HG02642 (cell line): ENCODE measurements at regions not wholly inside any gene's neighbourhood (a gene's known extent, or its start where the extent isn't known, plus 50 kb on each side); places are given as distances from the start of the nearest gene placed in this dataset.
"Not testable (repeated sequence)": the region's sequence is repeated elsewhere in the genome, so short reads cannot be mapped to it uniquely, and the experiment has no call there.

Experiments
- ATAC-seq: cut with Tn5 transposase; IDR thresholded peaks from one replicate; pipeline ENCODE4 v1.9.1; 2021; ENCODE audit warnings: mild to moderate bottlenecking; ENCODE audit not compliant: unreplicated experiment, poor library complexity

DNA sequence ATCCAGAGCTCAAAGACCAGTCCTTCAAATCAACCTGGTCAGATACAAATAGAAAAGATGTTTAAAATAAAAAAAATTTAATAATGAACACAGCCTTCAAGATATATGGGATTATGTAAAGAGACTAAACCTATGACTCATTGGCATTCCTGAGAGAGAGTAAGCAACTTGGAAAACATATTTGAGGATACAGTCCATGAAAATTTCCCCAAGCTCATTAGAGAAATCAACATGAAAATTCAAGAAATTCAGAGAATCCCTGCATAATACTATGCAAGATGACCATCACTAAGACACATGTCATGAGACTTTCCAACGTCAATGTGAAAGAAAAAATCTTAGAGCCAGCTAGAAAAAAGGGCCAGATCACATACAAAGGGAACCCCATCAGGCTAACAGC is 512.9 kb upstream of the PTGER4 start:
- no peak for ATAC-seq

DNA sequence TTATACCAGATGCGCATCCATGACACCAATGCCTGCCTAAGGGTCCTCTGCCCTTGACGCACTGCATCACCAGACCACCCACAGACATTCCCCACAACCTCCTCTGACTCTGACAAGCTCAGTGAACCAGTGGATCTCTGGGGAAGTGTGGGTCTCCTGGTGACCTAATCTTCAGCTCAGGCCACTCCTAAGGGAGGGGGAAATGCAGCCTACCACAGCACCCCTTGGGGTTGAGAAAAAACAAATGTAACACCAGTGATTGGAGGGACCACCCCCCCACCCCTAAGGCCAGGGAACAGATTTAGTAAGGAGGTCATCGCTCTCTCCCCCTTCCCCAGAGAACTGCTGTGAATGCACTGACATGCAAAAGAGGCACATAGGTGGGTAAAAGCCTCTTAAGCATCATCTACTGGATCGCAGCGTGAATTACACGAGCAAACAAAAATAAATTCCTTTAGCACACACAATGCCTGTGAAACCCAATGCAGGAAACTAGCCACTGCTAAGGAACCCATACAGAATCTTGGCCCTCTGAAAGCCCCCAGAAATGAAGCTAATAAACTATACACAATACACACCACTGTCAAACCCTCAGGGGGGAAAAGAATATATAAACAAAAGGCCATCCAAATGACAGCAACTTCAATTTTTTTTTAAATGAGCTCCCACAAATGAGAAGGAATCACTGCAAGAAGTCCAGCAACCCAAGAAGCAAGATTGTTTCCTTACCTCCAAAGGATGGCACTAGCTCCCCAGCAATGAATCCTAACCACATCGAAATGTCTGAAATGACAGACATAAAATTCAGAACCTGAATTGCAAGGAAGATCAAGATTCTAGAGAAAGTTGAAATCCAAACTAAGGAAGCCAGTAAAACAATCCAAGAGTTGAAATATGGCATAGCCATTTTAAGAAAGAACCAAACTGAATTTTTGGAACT is 513.7 kb upstream of the PTGER4 start:
- ATAC-seq = no peak

DNA sequence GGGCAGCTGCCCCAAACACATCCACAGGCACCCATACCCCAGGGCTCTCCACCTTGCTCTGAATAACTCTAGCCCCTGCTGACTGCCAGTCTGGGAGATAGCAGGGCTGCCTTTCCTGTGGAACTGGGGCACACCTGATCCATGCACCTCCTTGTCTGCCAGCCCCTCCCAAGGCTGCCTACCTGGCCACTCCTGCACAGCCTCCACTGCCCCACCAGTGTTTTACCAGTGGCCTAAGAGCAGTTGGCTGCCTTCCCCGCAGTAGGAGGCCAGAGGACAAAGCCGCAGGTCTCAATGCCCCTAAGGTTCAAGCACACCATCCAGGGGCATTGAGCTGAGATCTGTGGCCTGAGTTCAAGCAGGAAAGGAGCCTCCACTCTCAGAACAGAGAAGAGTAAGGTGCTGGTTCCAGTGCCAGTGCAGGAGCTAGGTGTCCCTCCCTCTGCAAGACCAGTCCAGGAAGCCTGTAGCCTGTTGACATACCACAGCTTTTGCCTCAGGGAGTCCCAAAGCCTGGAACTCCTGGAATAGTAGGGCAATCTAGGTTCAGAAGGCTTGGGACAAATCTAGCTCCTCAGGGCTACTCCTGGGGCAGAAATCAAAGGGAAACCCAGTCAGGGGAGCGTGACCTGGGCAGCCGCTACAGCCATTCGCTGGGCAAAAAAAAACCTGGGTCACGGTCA is 514.5 kb upstream of the PTGER4 start:
- no peak for ATAC-seq

DNA sequence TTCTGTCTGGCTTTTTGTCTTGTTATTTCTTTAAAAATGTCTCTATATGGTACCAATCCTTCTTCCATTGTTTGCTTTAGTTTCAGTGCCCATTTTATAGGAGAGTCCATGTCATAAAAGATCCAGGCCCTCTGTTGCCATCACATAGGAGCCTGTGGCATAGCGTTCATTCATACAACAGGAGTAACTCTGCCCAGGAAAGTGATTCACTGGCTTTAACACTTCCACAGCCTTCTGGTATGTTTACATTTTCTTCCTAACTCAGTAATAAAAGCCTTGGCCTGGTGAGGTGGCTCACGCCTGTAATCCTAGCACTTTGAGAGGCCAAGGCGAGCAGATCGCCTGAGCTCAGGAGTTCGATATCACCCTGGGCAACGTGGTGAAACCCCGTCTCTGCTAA is 519.3 kb upstream of the PTGER4 start:
- ATAC-seq = no peak

DNA sequence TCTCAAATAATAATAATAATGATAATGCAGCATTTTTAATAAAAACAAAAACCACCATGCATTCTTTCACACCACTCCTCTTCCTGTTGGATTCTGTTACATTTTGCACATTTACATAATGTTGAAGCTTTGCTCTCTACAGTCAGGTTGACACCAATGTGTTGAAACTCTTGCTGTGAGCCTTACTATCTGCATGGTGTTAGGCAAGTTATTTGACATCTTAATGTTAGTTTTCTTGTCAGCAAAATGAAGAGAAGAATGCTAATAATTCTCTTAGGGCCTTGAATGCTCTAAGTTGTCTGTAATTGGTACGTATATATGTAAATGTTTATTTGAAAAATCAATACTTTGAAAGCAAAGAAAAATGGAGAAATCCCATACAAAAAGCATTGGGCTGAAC is 525.5 kb upstream of the PTGER4 start:
- no peak for ATAC-seq

DNA sequence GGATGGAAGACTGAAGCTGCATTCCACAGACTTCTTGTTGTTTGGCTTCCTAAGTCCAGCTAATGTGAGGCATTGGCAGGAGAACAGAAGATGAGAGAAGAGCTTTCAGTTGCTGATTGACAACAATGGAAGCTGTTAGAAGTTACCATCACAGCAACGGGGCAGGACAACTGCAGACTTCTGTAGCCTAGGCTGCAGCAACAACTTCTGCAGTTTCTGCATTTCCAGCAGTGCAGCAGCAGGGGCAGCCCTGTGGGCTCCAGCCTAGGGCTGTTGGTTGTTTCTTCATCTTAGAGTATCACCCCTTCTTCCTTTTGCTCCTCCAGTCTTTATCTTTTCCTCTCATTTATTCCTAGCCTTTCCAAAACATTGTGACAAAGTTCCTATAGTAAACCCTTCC is 528.8 kb upstream of the PTGER4 start:
- ATAC-seq = no peak

DNA sequence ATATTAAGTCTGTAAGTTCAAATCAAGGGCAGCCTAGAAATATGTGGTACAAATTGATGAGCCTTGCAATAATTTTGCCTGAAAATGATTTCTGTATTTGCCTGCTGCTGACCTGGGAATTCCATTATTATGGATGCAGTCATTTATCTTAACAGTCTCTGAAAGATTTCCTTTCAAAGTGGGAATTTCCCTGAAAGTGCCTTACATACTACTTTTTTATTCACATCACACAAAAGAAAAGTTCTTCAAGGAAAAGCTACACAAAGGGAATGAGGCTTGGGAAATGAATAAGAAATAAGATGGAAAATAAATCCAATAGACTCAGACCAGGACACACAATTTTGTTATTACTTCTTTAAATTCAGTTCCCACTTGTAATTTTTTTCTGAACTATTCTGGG is 537.8 kb upstream of the PTGER4 start:
- no peak for ATAC-seq

DNA sequence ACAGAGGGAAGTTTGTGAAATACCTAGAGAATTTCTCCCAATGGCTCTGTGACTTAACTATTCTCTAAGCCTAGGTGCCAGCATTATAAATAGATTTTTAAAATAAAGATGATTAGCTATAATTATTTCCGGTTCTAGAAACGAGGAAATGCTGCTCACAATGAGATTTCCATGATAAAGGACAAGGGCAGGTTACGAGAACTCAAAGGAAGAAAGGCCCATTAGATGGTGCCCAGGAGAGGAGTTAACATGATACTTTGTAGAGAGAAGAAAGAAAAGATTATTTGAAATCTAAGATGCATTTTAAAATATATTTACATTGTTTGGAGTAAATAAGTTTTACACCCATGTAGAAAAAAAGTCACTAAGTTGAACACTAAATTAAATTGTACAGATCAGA is 538.3 kb upstream of the PTGER4 start:
- no peak for ATAC-seq

DNA sequence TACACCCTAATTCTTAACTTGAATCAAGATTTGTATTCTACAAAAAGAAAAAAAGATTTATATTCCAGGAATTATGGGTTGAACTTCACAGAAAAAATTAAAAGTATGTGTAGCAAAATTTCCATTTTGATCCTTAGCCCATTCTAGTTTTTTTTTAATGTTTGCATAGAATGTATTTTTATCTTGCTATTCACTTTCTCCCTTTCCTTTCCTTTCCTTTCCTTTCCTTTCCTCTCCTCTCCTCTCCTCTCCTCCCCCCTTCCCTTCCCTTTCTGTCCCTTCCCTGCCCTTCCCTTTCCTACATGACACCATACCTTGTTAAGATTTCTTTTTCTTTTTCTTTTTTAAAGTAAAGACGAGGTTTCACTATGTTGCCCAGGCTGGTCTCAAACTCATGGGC is 542.5 kb upstream of the PTGER4 start:
- ATAC-seq = no peak

DNA sequence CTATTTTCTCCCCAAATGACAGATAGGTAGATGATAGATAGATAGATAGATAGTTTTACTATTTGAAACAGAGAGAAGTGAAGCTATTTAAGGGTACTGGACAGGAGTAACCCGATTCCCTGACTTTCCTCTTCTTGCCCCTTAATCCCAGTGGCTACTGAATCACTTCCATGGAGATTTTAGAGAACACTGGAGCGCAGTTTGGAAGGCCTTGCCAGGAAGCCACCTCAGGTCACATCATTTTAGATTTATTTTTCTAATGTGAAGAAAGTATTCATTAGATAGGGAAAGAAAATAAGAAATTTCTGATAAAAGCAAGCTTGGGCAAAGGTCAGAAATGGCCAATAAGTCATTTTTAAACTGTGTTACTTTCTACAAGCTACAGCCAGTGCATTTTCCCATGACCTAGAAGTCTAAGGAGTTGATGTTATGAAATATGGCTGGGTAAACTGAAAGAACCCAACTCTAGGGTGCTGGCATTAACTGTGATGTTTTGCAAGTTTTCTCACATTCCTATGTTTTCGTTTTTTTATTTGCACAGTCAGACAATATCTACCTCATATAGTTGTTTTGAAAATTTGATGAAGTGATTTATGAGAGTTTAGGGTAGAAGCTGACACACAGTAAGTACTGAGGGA is 544.7 kb upstream of the PTGER4 start:
- no peak for ATAC-seq

DNA sequence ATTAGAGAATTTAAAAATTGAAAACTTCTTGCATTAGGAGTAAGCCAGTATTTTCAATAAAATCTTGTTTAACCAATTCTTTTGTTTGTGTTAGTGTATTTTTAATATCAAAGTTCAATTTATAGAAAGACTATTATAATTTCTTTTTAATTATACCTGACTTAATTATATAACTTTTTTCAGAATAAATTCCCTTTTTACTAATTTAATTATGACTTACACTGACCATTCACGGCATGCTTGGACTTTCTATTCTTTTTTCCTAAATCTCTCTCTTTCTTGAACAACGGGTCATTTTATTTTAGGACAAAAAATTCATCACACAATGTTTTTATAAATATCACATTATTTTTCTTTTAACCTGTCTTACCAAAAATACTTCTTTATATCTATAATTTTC is 555.3 kb upstream of the PTGER4 start:
- ATAC-seq = no peak

DNA sequence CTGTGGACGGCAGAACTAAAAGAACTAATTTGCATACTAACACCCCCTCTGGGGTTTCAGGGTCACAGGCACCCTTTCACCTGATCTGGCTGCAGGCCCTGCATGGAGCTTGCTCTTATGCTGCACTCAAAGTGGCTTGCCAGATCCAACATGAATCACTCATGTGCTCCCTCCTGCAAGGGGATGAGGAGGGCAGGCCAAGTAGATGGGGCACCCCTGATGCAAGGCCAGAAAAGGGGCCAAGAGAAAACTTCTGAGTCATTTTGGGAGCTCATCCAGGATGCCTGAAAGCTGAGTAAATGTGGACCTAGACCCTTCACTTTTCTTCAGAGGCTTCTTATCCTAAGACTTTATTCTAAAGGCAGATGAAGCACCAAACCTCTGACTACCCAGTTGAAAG is 558.5 kb upstream of the PTGER4 start:
- no peak for ATAC-seq

DNA sequence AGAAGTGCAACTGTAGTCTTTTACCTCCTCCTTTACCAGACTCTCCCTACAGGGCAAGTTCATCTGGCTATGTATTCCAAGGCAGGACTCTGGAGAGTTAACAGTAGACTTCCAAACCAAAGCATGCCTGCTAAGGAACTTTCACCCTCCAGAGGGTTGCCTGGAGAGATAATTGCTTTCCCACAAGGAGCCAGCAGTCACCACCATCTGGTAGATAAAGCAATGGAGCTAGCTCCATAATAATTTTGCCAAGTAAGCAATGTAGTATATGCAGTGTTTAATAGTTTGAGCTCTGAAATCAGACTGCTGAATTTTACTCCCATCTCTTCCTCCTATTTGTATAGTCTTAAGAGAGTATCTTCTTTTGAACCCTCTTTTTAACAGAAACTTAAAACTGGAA is 566.8 kb upstream of the PTGER4 start:
- ATAC-seq = no peak

DNA sequence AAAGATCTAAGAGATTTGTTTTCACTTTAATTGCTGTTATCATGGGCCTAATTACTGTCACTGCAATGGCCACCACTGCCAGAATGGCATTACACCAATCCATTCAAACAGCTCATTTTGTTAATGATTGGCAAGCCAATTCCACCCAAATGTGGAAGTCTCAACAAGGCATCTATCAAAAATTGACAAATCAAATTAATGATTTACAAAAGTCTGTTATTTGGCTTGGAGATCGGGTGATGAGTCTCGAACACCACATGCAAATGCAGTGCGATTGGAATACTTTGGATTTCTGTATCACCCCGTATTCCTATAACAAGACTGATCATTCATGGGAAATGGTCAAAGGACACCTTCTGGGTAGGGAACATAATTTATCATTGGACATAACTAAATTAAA is 568.7 kb upstream of the PTGER4 start:
- not testable (repeated sequence) for ATAC-seq

DNA sequence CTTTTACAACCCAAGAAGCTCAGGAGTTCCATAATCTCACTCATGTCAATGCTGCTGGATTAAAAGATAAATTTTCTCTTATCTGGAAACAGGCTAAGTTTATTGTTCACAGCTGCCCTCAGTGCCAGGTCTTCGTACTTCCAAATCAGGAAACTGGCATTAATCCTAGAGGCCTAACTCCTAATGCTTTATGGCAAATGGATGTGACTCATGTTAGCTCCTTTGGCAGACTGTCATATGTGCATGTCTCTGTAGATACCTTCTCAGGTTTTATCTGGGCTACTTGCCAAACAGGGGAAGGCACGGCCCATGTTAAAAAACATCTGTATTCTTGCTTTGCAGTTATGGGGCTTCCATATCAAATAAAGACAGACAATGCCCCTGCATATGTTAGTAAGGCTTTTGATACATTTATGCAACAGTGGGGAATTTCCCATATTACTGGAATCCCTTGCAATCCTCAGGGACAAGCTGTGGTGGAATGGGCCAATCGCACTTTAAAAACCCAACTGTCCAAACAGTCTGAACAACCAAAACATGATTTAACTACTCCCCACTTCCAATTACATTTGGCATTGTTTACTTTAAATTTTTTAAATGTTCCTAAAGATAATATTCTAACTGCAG is 570.8 kb upstream of the PTGER4 start:
- ATAC-seq = not testable (repeated sequence)

DNA sequence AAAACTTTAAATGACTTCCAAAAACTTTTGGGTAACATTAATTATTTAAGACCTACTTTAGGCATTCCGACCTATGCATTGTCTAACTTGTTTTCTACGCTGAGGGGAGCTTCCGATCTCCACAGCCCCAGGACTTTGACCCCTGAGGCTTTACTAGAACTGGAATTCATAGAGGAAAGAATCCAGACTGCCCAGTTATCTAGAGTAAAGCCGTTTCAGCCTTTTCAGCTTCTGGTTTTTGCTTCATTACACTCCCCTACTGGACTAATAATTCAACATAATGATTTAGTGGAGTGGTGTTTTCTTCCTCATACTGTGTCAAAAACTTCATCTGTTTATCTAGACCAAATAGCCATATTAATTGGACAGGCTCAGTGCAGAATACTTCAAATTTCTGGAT is 571.9 kb upstream of the PTGER4 start:
- not testable (repeated sequence) for ATAC-seq

DNA sequence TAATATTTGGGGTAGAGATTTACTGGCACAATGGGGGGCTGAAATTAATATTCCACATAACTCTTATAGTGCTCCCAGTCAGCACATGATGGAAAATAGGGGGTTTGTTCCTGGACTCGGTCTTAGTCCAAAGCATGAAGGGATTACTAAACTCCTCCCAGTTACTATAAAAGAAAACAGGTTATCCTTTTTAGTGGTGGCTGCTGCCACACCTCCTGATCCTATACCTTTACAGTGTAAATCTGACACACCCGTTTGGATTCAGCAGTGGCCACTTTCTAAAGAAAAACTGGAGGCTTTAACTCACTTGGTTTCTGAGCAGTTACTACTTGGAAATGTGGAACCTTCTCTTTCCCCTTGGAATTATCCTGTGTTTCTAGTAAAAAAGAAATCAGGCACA is 572.9 kb upstream of the PTGER4 start:
- ATAC-seq = no peak

DNA sequence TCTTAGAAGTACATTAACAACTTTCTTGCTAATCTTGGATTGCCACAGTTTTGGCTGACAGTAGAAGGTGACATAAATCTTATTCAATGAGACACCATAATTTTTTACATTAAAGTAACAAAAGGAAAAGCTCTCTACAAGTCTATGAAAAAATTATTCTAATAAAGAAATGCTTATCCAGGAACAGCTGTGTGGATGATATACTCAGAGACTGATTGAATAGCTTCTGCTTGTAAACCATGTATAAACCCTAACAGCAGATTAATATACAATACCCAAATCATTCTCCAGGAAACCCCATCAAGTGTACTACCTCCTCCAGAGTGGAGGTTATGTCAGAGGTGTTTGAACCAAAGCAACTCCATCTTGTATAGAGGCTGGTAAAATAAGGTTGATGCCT is 581.4 kb upstream of the PTGER4 start:
- ATAC-seq = no peak

DNA sequence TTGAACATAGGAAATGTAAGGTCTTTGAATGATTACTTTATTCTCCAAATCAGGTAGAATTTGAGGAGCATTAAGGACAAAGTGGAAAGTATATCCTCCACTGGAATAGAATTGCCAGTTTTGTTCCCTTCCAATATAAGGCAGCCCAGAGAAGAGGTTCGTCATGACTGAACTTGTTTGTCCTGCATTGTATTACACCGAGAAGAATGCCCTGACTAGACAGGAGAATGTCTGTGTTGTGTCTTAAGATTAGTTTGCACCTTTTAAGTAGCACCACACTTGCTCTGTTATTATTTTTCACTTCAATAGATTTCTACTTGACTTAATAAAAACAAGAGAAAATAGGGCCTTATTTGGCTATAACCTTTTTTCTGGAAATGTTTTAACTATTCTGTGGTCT is 586.2 kb upstream of the PTGER4 start:
- ATAC-seq = no peak

DNA sequence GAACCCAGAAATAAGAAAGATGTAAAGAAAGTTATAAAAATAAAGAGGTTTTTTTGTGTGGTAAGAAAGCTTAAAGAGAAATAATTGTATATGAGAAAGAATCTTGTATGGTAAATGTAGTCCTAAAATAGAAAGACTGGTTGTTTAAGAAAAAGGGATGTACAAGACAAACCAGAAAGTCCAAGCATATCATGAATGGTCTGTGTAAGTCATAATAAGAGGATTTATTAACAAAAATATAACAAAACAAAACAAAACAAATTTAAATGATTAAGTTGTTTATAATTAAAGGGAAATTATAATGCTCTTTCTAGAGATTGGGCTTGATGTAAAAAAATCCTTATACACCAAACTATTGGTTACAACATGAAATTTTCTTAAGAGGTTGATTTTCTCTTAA is 590.4 kb upstream of the PTGER4 start:
- no peak for ATAC-seq

DNA sequence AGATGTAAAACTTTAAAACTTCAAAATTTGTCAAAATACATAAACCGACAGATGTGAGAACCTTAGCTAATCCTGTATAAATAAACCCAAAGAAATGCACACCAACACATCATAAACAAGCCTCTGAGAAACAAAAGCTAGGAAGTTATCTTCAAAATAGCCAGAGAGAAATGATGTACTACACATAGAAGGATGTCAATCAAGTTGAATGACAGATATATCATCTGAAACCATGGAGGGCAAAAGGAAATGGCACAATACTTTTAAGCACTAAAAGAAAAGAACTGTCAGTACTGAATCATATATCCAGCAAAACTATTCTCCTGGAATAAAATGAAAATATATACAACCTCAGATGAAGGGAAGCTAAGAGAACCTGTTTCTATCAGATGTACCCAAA is 595.1 kb upstream of the PTGER4 start:
- ATAC-seq = no peak
